ENCODE measurements at regions not wholly inside any gene's neighbourhood (a gene's known extent, or its start where the extent isn't known, plus 50 kb on each side); places are given as distances from the start of the nearest gene placed in this dataset.
"Not testable (repeated sequence)": the region's sequence is repeated elsewhere in the genome, so short reads cannot be mapped to it uniquely, and the experiment has no call there.

DNA sequence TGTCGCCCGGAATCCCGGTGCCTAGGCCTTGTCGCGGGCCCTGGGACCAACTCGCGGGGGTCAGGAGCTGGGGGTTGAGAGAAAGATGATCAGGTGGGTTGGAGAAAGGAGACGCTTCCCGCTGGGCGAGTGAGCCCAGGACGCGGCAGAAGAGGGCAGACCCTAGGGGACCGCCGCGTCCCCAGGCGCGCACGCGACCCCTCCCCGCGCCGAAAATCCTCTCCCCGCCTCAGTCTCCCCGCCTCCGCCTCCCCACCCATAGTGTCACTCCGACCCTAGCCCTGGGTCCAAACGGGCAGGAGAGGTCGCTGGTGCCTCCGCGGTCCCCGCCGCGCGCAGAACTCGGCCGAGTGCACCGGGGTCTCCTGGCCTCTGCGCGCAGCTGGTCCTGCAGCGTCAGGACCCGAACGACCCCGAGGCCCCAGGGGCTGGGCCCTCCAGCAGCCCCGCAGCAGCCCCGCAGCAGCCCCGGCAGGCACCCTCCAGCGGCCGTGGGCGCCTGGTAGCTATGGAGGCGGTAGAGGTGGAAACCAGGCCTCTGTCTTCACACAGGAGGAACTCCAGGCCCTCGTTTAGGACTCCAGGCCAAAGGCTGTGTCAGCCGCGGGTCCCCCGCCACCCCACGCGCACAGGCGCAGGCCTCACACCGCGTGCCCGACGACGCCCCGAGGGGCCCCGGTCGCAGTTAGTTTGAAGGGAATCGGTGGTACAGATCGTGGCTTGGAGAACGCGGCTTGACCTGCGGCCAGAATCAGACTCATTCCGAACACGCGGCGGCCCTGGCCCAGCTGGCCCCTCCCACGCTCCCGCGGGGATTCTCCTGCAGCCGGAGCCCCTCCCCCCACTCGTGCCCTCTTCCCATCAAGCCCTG lies 60.1 kb upstream of the EIF5 start:
- no peak for TF ChIP-seq ZFX (IDR thresholded peaks at IDR 0.05)
- TF ChIP-seq, protein P1, sequence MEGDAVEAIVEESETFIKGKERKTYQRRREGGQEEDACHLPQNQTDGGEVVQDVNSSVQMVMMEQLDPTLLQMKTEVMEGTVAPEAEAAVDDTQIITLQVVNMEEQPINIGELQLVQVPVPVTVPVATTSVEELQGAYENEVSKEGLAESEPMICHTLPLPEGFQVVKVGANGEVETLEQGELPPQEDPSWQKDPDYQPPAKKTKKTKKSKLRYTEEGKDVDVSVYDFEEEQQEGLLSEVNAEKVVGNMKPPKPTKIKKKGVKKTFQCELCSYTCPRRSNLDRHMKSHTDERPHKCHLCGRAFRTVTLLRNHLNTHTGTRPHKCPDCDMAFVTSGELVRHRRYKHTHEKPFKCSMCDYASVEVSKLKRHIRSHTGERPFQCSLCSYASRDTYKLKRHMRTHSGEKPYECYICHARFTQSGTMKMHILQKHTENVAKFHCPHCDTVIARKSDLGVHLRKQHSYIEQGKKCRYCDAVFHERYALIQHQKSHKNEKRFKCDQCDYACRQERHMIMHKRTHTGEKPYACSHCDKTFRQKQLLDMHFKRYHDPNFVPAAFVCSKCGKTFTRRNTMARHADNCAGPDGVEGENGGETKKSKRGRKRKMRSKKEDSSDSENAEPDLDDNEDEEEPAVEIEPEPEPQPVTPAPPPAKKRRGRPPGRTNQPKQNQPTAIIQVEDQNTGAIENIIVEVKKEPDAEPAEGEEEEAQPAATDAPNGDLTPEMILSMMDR (conservative IDR thresholded peaks at IDR 0.05) = no peak
- no peak overlapping the region for H3K27ac ChIP-seq

GRCh38 chr14:103275000-103275399 lies 59.0 kb upstream of the EIF5 start:
- TF ChIP-seq ZFX (IDR thresholded peaks at IDR 0.05) = no peak
- TF ChIP-seq, protein P1 (conservative IDR thresholded peaks at IDR 0.05) = no peak

DNA sequence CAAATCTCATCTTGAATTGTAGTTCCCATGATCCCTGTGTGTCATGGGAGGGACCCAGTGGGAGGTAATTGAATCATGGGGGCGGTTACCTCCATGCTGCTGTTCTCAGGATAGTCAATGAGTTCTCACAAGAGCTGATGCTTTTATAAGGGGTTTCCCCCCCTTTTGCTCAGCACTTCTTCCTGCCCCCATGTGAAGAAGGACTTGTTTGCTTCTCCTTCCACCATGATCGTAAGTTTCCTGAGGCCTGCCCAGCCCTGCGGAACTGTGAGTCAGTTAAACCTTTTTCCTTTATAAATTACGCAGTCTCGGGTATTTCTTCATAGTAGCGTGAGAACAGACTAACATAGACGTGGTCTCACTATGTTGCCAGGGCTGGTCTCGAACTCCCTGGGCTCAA lies 56.1 kb upstream of the EIF5 start:
- no peak overlapping the region for H3K27ac ChIP-seq
- TF ChIP-seq, protein P1 (conservative IDR thresholded peaks at IDR 0.05) = no peak
- TF ChIP-seq ZFX (IDR thresholded peaks at IDR 0.05) = no peak

More at GRCh38 chr14:103275000-103275399, 59.0 kb upstream of the EIF5 start:
- H3K27ac ChIP-seq = no peak overlapping the region

GRCh38 chr14:103279142-103280025 lies 54.7 kb upstream of the EIF5 start:
- H3K27ac ChIP-seq = peak overlapping the region; percentile 33; the same call in 1 of the 2 replicates
- TF ChIP-seq, protein P1 (conservative IDR thresholded peaks at IDR 0.05) = no peak
- peak; percentile 35; the same call in 1 of the 2 replicates for TF ChIP-seq ZFX (IDR thresholded peaks at IDR 0.05)

GRCh38 chr14:103280278-103280928 lies 53.6 kb upstream of the EIF5 start:
- H3K27ac ChIP-seq = no peak overlapping the region
- TF ChIP-seq ZFX (IDR thresholded peaks at IDR 0.05) = no peak
- TF ChIP-seq, protein P1 (conservative IDR thresholded peaks at IDR 0.05) = no peak

GRCh38 chr14:103281496-103282231 lies 52.4 kb upstream of the EIF5 start:
- no peak for TF ChIP-seq ZFX (IDR thresholded peaks at IDR 0.05)
- TF ChIP-seq, protein P1 (conservative IDR thresholded peaks at IDR 0.05) = no peak; the same call in 1 of the 2 replicates
- no peak overlapping the region for H3K27ac ChIP-seq

DNA sequence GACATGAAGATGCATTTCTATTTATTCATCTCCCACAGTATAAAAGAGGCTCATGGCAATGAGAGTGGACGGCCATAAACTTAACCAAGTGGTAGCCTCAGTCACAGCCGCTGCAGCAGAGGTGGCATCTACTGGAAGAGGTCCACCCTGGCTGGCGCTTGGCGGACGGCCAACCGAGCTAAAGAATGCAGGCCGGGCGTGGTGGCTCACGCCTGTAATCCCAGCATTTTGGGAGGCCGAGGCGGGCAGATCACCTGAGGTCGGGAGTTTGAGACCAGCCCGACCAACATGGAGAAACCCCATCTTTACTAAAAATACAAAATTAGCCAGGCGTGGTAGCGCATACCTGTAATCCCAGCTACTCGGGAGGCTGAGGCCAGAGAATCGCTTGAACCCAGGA lies 51.7 kb upstream of the EIF5 start:
- not testable (repeated sequence) for H3K27ac ChIP-seq
